Fibroblast of lung (primary cell): ENCODE measurements at regions not wholly inside any gene's neighbourhood (a gene's known extent, or its start where the extent isn't known, plus 50 kb on each side); places are given as distances from the start of the nearest gene placed in this dataset.

Source experiments
- DNase-seq, 2 donors: peaks; one replicate each; pipeline versions ENCODE4 v3.0.0 to v3.0.0-alpha.2; 2010; ENCODE audit warnings: low read depth in 2 of 2
- H2AFZ ChIP-seq: 2 replicates; pipeline ENCODE4 v1.5.1; 2012; ENCODE audit warnings: low read length, control low read depth, inconsistent platforms
- H3K27ac ChIP-seq: 2 replicates; pipeline ENCODE4 v1.5.1; 2011; ENCODE audit warnings: low read length, control low read depth; ENCODE audit not compliant: insufficient read depth
- H3K27me3 ChIP-seq: 2 replicates; pipeline ENCODE4 v1.5.1; 2011; ENCODE audit warnings: mild to moderate bottlenecking, low read length; ENCODE audit not compliant: control insufficient read depth, insufficient read depth
- H3K36me3 ChIP-seq: 2 replicates; pipeline ENCODE4 v1.5.1; 2011; ENCODE audit warnings: low read length; ENCODE audit not compliant: control insufficient read depth, insufficient read depth
- H3K4me1 ChIP-seq: 2 replicates; pipeline ENCODE4 v1.5.1; 2011; ENCODE audit warnings: low read length; ENCODE audit not compliant: control insufficient read depth, insufficient read depth; ENCODE audit errors: extremely low read depth
- H3K4me2 ChIP-seq: 2 replicates; pipeline ENCODE4 v1.5.1; 2011; ENCODE audit warnings: low read length, control low read depth; ENCODE audit not compliant: insufficient read depth; ENCODE audit errors: extremely low read depth
- H3K4me3 ChIP-seq, 4 experiments: fragments of 200-600 bp in 1 of 4; sonication (generic) in 1 of 4; replicated peaks in 1 of 4; 2 replicates each; pipeline ENCODE4 v1.5.1; 2011 to 2016; ENCODE audit warnings: low read length in 4 of 4, low read depth in 3 of 4, mild to moderate bottlenecking in 3 of 4, control low read depth in 2 of 4, inconsistent platforms in 1 of 4, mixed read lengths in 1 of 4; ENCODE audit not compliant: insufficient read depth in 1 of 4; ENCODE audit errors: control extremely low read depth in 1 of 4
- H3K79me2 ChIP-seq: 2 replicates; pipeline ENCODE4 v1.5.1; 2012; ENCODE audit warnings: mild to moderate bottlenecking, low read length, inconsistent platforms; ENCODE audit not compliant: control insufficient read depth, insufficient read depth
- H3K9ac ChIP-seq: 2 replicates; pipeline ENCODE4 v1.5.1; 2011; ENCODE audit warnings: mild to moderate bottlenecking, low read length, control low read depth; ENCODE audit not compliant: insufficient read depth
- H3K9me3 ChIP-seq: 2 replicates; pipeline ENCODE4 v1.5.1; 2012; ENCODE audit warnings: low read depth, low read length; ENCODE audit not compliant: control insufficient read depth, insufficient read depth
- H4K20me1 ChIP-seq: 2 replicates; pipeline ENCODE4 v1.5.1; 2011; ENCODE audit warnings: low read length; ENCODE audit not compliant: control insufficient read depth, insufficient read depth; ENCODE audit errors: extremely low read depth
- EZH2 ChIP-seq: IDR thresholded peaks from 2 replicates; pipeline ENCODE4 v1.5.1; 2012; ENCODE audit warnings: low read length, control low read depth, mild to moderate bottlenecking; ENCODE audit errors: missing control alignments
- TF ChIP-seq, protein P1 (sequence below), 2 donors: IDR thresholded peaks in 1 of 2; conservative IDR thresholded peaks in 1 of 2; 1 replicate in 1 of 2; 2 replicates in 1 of 2; pipeline ENCODE4 v1.5.1; 2011 to 2012; ENCODE audit warnings: low read length in 2 of 2, control low read depth in 1 of 2, inconsistent platforms in 1 of 2, low read depth in 1 of 2, mild to moderate bottlenecking in 1 of 2

DNA sequence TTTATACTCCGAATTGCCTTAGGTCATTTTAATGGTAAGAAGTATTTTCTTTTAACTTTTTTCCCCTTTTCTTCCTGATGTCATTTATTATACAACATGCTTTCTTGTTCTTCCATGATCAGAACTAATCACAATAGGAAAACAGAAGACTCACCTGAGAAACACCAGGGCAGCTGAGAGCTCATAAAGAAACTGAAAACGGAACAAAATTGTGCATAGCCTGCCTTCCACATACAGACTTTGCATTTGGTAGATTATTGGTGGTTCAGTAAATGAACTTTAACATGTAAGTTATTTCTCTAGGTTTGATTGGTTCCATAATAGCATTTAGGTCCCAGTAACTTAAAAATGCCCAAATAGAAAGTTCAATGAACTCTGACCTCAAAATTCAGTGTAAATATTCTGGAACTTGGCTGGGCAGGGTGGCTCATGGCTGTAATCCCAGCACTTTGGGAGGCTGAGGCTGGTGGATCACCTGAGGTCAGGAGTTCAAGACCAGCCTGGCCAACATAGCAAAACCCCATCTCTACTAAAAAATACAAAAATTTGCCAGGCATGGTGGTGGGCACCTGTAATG lies 161.1 kb upstream of the DTNBP1 start:
- no peaks in the 10 kb centered on the region for H4K20me1 ChIP-seq
- H2AFZ ChIP-seq: no peak overlapping the region
- no peaks in the 10 kb centered on the region for H3K79me2 ChIP-seq
- no peak overlapping the region for H3K9ac ChIP-seq
- H3K4me2 ChIP-seq: no peak overlapping the region
- no peaks in the 10 kb centered on the region for H3K36me3 ChIP-seq
- H3K27ac ChIP-seq: no peak overlapping the region
- no peaks in the 10 kb centered on the region for H3K4me1 ChIP-seq
- H3K27me3 ChIP-seq: no peaks in the 10 kb centered on the region
- TF ChIP-seq, protein P1, sequence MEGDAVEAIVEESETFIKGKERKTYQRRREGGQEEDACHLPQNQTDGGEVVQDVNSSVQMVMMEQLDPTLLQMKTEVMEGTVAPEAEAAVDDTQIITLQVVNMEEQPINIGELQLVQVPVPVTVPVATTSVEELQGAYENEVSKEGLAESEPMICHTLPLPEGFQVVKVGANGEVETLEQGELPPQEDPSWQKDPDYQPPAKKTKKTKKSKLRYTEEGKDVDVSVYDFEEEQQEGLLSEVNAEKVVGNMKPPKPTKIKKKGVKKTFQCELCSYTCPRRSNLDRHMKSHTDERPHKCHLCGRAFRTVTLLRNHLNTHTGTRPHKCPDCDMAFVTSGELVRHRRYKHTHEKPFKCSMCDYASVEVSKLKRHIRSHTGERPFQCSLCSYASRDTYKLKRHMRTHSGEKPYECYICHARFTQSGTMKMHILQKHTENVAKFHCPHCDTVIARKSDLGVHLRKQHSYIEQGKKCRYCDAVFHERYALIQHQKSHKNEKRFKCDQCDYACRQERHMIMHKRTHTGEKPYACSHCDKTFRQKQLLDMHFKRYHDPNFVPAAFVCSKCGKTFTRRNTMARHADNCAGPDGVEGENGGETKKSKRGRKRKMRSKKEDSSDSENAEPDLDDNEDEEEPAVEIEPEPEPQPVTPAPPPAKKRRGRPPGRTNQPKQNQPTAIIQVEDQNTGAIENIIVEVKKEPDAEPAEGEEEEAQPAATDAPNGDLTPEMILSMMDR (conservative IDR thresholded peaks at IDR 0.05 in 1 of 2, IDR thresholded peaks at IDR 0.05 in 1 of 2; ENCODE audit: low read depth in 1 of 2, low read length in 2 of 2): no peak
- no peak for TF ChIP-seq EZH2
- no peak for DNase-seq
- no peaks in the 10 kb centered on the region for H3K9me3 ChIP-seq
- H3K4me3 ChIP-seq: no peak overlapping the region

DNA sequence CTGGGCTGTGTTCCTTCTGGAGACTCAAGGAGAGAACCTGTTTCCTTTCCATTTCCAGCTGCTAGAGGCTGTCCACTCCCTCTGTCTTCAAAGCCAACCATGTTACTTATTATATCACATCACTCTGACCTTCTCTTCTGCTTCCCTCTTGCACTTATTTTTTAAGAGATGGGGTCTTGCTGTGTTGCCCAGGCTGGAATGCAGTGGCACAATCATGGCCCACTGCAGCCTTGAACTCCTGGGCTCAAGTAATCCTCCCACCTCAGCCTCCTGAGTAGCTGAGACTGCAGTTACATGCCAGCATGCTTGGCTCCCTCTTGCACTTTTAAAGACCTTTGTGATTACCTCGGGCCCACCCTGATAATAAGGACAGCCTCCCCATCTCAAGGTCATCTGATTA lies 160.0 kb upstream of the DTNBP1 start:
- DNase-seq: no peak
- H3K36me3 ChIP-seq: no peaks in the 10 kb centered on the region
- H4K20me1 ChIP-seq: no peaks in the 10 kb centered on the region
- H3K4me1 ChIP-seq: no peaks in the 10 kb centered on the region
- H3K4me3 ChIP-seq: no peak overlapping the region
- no peak overlapping the region for H3K27ac ChIP-seq
- H3K79me2 ChIP-seq: no peaks in the 10 kb centered on the region
- no peak overlapping the region for H3K9ac ChIP-seq
- no peaks in the 10 kb centered on the region for H3K27me3 ChIP-seq
- H3K4me2 ChIP-seq: no peak overlapping the region
- no peak overlapping the region for H2AFZ ChIP-seq
- H3K9me3 ChIP-seq: no peaks in the 10 kb centered on the region
- TF ChIP-seq, protein P1 (conservative IDR thresholded peaks at IDR 0.05 in 1 of 2, IDR thresholded peaks at IDR 0.05 in 1 of 2; ENCODE audit: low read depth in 1 of 2, low read length in 2 of 2): no peak
- TF ChIP-seq EZH2: no peak

DNA sequence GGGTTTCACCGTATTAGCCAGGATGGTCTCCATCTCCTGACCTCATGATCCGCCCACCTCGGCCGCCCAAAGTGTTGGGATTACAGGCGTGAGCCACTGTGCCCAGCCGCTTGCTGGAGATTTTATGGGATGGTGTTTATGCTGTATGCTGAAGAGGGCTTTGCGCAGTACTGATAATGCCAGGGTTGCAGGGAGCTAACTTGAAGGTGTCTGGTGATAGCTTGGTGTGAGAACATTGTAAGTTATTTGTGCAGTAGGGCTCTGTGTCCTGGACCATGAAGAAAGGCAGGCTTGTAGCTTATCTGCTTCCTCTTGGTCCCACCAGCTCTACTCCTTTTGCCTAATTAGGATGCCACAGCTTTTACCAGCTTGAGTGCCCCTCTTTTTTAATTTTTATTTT lies 157.0 kb upstream of the DTNBP1 start:
- Histone ChIP-seq H3K36me3 (no peaks in the 10 kb centered on the region), H3K79me2 (no peaks in the 10 kb centered on the region), H2AFZ (no peak overlapping the region), H3K27ac (no peak overlapping the region), H3K9me3 (no peaks in the 10 kb centered on the region), H3K9ac (no peak overlapping the region), H3K4me1 (no peaks in the 10 kb centered on the region), H3K4me3 (no peak overlapping the region), H4K20me1 (no peaks in the 10 kb centered on the region), H3K4me2 (no peak overlapping the region), H3K27me3 (no peaks in the 10 kb centered on the region)
- TF ChIP-seq EZH2: no peak
- TF ChIP-seq, protein P1 (conservative IDR thresholded peaks at IDR 0.05 in 1 of 2, IDR thresholded peaks at IDR 0.05 in 1 of 2; ENCODE audit: low read depth in 1 of 2, low read length in 2 of 2): no peak
- no peak for DNase-seq
